H9 (cell line): ENCODE measurements at regions not wholly inside any gene's neighbourhood (a gene's known extent, or its start where the extent isn't known, plus 50 kb on each side); places are given as distances from the start of the nearest gene placed in this dataset.

Source experiments
- DNase-seq: peaks from one replicate; pipeline ENCODE4 v3.0.0-alpha.2; 2017
- H2AFZ ChIP-seq: one replicate; pipeline ENCODE4 v1.6.1; 2013; ENCODE audit warnings: mild to moderate bottlenecking, low read length, control low read depth, moderate library complexity
- H2AK5ac ChIP-seq: 2 replicates; pipeline ENCODE4 v1.6.1; 2013; ENCODE audit warnings: low read length, control low read depth, mixed read lengths; ENCODE audit not compliant: insufficient read length
- H2BK120ac ChIP-seq: one replicate; pipeline ENCODE4 v1.6.1; 2013; ENCODE audit warnings: low read depth, mild to moderate bottlenecking, low read length, control low read depth, inconsistent platforms; ENCODE audit not compliant: poor library complexity, severe bottlenecking
- H2BK12ac ChIP-seq: 2 replicates; pipeline ENCODE4 v1.6.1; 2013; ENCODE audit warnings: low read length, control low read depth, mixed read lengths, low read depth; ENCODE audit not compliant: insufficient read length
- H2BK15ac ChIP-seq: 2 replicates; pipeline ENCODE4 v1.6.1; 2013; ENCODE audit warnings: low read depth, low read length, control low read depth
- H2BK20ac ChIP-seq: one replicate; pipeline ENCODE4 v1.6.1; 2013; ENCODE audit warnings: low read depth, mild to moderate bottlenecking, low read length, control low read depth, inconsistent platforms; ENCODE audit not compliant: poor library complexity, severe bottlenecking
- H2BK5ac ChIP-seq: 2 replicates; pipeline ENCODE4 v1.6.1; 2013; ENCODE audit warnings: low read length, control low read depth, mixed read lengths; ENCODE audit not compliant: insufficient read length
- H3K14ac ChIP-seq: 2 replicates; pipeline ENCODE4 v1.6.1; 2013; ENCODE audit warnings: low read length, control low read depth; ENCODE audit not compliant: insufficient read depth
- H3K18ac ChIP-seq: 2 replicates; pipeline ENCODE4 v1.6.1; 2013; ENCODE audit warnings: low read depth, mild to moderate bottlenecking, mixed read lengths, low read length, control low read depth; ENCODE audit not compliant: insufficient read length
- H3K23ac ChIP-seq: 2 replicates; pipeline ENCODE4 v1.6.1; 2013; ENCODE audit warnings: low read length, control low read depth, mixed read lengths, low read depth; ENCODE audit not compliant: insufficient read length
- H3K23me2 ChIP-seq: 2 replicates; pipeline ENCODE4 v1.6.1; 2013; ENCODE audit warnings: low read depth, mild to moderate bottlenecking, mixed read lengths, low read length, control low read depth; ENCODE audit not compliant: insufficient read length, poor library complexity, severe bottlenecking
- H3K27ac ChIP-seq: 2 replicates; pipeline ENCODE4 v1.5.1; 2013; ENCODE audit warnings: low read length, control low read depth, mixed read lengths, low read depth; ENCODE audit not compliant: insufficient read length
- H3K27me3 ChIP-seq: 2 replicates; pipeline ENCODE4 v1.6.1; 2013; ENCODE audit warnings: low read length, control low read depth, inconsistent platforms; ENCODE audit not compliant: insufficient read depth
- H3K4ac ChIP-seq: 2 replicates; pipeline ENCODE4 v1.6.1; 2013; ENCODE audit warnings: low read depth, mild to moderate bottlenecking, control low read depth, inconsistent platforms, low read length, moderate library complexity
- H3K4me1 ChIP-seq: 2 replicates; pipeline ENCODE4 v1.6.1; 2013; ENCODE audit warnings: low read length, control low read depth, inconsistent platforms; ENCODE audit not compliant: insufficient read depth
- H3K4me2 ChIP-seq: 2 replicates; pipeline ENCODE4 v1.6.1; 2013; ENCODE audit warnings: low read length, control low read depth, mixed read lengths; ENCODE audit not compliant: insufficient read length, insufficient read depth
- H3K56ac ChIP-seq: 2 replicates; pipeline ENCODE4 v1.6.1; 2013; ENCODE audit warnings: low read depth, mild to moderate bottlenecking, mixed read lengths, low read length, control low read depth; ENCODE audit not compliant: insufficient read length
- H3K79me1 ChIP-seq: 2 replicates; pipeline ENCODE4 v1.6.1; 2013; ENCODE audit warnings: low read depth, mild to moderate bottlenecking, moderate library complexity, low read length, control low read depth, inconsistent platforms; ENCODE audit not compliant: insufficient read depth, poor library complexity, severe bottlenecking
- H3K79me2 ChIP-seq: 2 replicates; pipeline ENCODE4 v1.6.1; 2013; ENCODE audit warnings: low read length, control low read depth, inconsistent platforms; ENCODE audit not compliant: insufficient read depth
- H3K9ac ChIP-seq: 2 replicates; pipeline ENCODE4 v1.6.1; 2013; ENCODE audit warnings: low read length, control low read depth, mixed read lengths; ENCODE audit not compliant: insufficient read length; ENCODE audit errors: extremely low read depth
- H3K9me3 ChIP-seq: one replicate; pipeline ENCODE4 v1.6.1; 2013; ENCODE audit warnings: low read depth, low read length, inconsistent platforms; ENCODE audit not compliant: control insufficient read depth
- H3T11ph ChIP-seq: one replicate; pipeline ENCODE4 v1.6.1; 2013; ENCODE audit warnings: mild to moderate bottlenecking, low read length, control low read depth, inconsistent platforms
- H4K20me1 ChIP-seq: one replicate; pipeline ENCODE4 v1.6.1; 2013; ENCODE audit not compliant: control insufficient read depth, insufficient read length, insufficient read depth
- H4K5ac ChIP-seq: 2 replicates; pipeline ENCODE4 v1.6.1; 2013; ENCODE audit warnings: low read depth, mild to moderate bottlenecking, mixed read lengths, low read length, control low read depth; ENCODE audit not compliant: insufficient read length
- H4K8ac ChIP-seq: replicated peaks from 2 replicates; pipeline ENCODE4 v1.6.1; 2013; ENCODE audit warnings: low read length, control low read depth, mixed read lengths, low read depth; ENCODE audit not compliant: insufficient read length
- H4K91ac ChIP-seq: 2 replicates; pipeline ENCODE4 v1.6.1; 2013; ENCODE audit warnings: low read depth, mild to moderate bottlenecking, moderate library complexity, mixed read lengths, low read length, control low read depth; ENCODE audit not compliant: insufficient read length
- H3K27ac Mint-ChIP-seq, 3 experiments: 2 replicates in 2 of 3; 3 replicates in 1 of 3; pipeline ENCODE4 v1.8.0; 2020 to 2021; ENCODE audit warnings: mixed read lengths in 3 of 3, mild to moderate bottlenecking in 1 of 3, moderate library complexity in 1 of 3
- H3K27me3 Mint-ChIP-seq: 2 replicates; pipeline ENCODE4 v1.8.0; 2021; ENCODE audit warnings: low read depth, mild to moderate bottlenecking, moderate library complexity, mixed read lengths
- H3K36me3 Mint-ChIP-seq, 3 experiments: 2 replicates in 2 of 3; 3 replicates in 1 of 3; pipeline ENCODE4 v1.8.0; 2020 to 2021; ENCODE audit warnings: low read depth in 3 of 3, mixed read lengths in 3 of 3; ENCODE audit not compliant: insufficient read depth in 1 of 3
- H3K4me1 Mint-ChIP-seq, 2 experiments: 2 replicates each; pipeline ENCODE4 v1.8.0; 2020; ENCODE audit warnings: mixed read lengths in 2 of 2
- H3K4me3 Mint-ChIP-seq, 2 experiments: 2 replicates in 1 of 2; 3 replicates in 1 of 2; pipeline ENCODE4 v1.8.0; 2020 to 2021; ENCODE audit warnings: mild to moderate bottlenecking in 2 of 2, mixed read lengths in 2 of 2, moderate library complexity in 1 of 2
- H3K9me3 Mint-ChIP-seq, 2 experiments: 2 replicates in 1 of 2; 3 replicates in 1 of 2; pipeline ENCODE4 v1.8.0; 2020; ENCODE audit warnings: mild to moderate bottlenecking in 2 of 2, mixed read lengths in 2 of 2, moderate library complexity in 1 of 2
- CTCF ChIP-seq: fragments of 200-600 bp; sonication (generic); conservative IDR thresholded peaks from 3 replicates; pipeline ENCODE4 v1.8.0; 2021; ENCODE audit warnings: antibody characterized with exemption, mild to moderate bottlenecking
- WGBS: extraction: QIAGEN DNeasy Blood & Tissue Kit; methylation state at CpG from one replicate; pipeline ENCODE4 v1.1.7; 2013; ENCODE audit warnings: missing lambda C conversion rate, low lambda C conversion rate, mixed read lengths; ENCODE audit not compliant: insufficient read length; ENCODE audit errors: extremely low coverage; 5-methylcytosine and 5-hydroxymethylcytosine counted together

GRCh38 chr9:94181408-94182181 is 77.5 kb upstream of the ZNF169 start:
- no peak for TF ChIP-seq CTCF
- no CpG with 5 or more reads among the region's 8 CpGs for WGBS
- no peak overlapping the region for H2AFZ ChIP-seq
- H4K8ac ChIP-seq: no peak overlapping the region
- no peaks in the 10 kb centered on the region for H4K20me1 ChIP-seq
- H3K18ac ChIP-seq: no peak overlapping the region
- H3K9me3 ChIP-seq: no peaks in the 10 kb centered on the region
- no peak overlapping the region for H2BK120ac ChIP-seq
- no peaks in the 10 kb centered on the region for H3K23me2 ChIP-seq
- no peak overlapping the region for H3K56ac ChIP-seq
- H3K4me1 Mint-ChIP-seq: peaks cover 4 to 10% of the 10 kb centered on the region in 2 experiments
- H3K23ac ChIP-seq: no peak overlapping the region
- no peak overlapping the region for H3K4me3 Mint-ChIP-seq
- no peak overlapping the region for H2BK12ac ChIP-seq
- H2BK5ac ChIP-seq: no peak overlapping the region
- H3T11ph ChIP-seq: no peak overlapping the region
- H3K9me3 Mint-ChIP-seq: no peaks in the 10 kb centered on the region
- no peak overlapping the region for H3K4ac ChIP-seq
- peaks cover 11 to 31% (median 29%) of the 10 kb centered on the region in 3 experiments for H3K36me3 Mint-ChIP-seq
- no peak overlapping the region for H3K4me2 ChIP-seq
- no peak overlapping the region for H3K9ac ChIP-seq
- no peaks in the 10 kb centered on the region for H3K4me1 ChIP-seq
- H3K27me3 ChIP-seq: no peaks in the 10 kb centered on the region
- peak overlapping the region; percentile 60 for H2BK20ac ChIP-seq
- H3K27me3 Mint-ChIP-seq: no peaks in the 10 kb centered on the region
- no peak overlapping the region for H4K91ac ChIP-seq
- H2BK15ac ChIP-seq: no peak overlapping the region
- peak overlapping the region in 1 of 3 experiments; percentile 85; a peak in 3 of 7 replicates for H3K27ac Mint-ChIP-seq
- H3K27ac ChIP-seq: peak overlapping the region; percentile 32
- no peak overlapping the region for H3K14ac ChIP-seq
- no peak for DNase-seq
- H2AK5ac ChIP-seq: no peak overlapping the region
- no peaks in the 10 kb centered on the region for H3K79me1 ChIP-seq
- peaks cover 6% of the 10 kb centered on the region; the same call in 1 of the 2 replicates for H3K79me2 ChIP-seq
- H4K5ac ChIP-seq: no peak overlapping the region
